ENCODE measurements at regions not wholly inside any gene's neighbourhood (a gene's known extent, or its start where the extent isn't known, plus 50 kb on each side); places are given as distances from the start of the nearest gene placed in this dataset.

- TF ChIP-seq, protein P1, sequence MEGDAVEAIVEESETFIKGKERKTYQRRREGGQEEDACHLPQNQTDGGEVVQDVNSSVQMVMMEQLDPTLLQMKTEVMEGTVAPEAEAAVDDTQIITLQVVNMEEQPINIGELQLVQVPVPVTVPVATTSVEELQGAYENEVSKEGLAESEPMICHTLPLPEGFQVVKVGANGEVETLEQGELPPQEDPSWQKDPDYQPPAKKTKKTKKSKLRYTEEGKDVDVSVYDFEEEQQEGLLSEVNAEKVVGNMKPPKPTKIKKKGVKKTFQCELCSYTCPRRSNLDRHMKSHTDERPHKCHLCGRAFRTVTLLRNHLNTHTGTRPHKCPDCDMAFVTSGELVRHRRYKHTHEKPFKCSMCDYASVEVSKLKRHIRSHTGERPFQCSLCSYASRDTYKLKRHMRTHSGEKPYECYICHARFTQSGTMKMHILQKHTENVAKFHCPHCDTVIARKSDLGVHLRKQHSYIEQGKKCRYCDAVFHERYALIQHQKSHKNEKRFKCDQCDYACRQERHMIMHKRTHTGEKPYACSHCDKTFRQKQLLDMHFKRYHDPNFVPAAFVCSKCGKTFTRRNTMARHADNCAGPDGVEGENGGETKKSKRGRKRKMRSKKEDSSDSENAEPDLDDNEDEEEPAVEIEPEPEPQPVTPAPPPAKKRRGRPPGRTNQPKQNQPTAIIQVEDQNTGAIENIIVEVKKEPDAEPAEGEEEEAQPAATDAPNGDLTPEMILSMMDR (IDR thresholded peaks at IDR 0.05; ENCODE audit: extremely low read depth, missing control alignments): no peak
- DNase-seq (ENCODE audit: low spot score): no peak
Observed at GRCh38 chr4:19455196-19455595, 796.5 kb upstream of the SLIT2 start.

GRCh38 chr4:19438233-19438632, 813.5 kb upstream of the SLIT2 start:
- DNase-seq (ENCODE audit: low spot score): no peak
- TF ChIP-seq, protein P1 (IDR thresholded peaks at IDR 0.05; ENCODE audit: extremely low read depth, missing control alignments): no peak

DNA sequence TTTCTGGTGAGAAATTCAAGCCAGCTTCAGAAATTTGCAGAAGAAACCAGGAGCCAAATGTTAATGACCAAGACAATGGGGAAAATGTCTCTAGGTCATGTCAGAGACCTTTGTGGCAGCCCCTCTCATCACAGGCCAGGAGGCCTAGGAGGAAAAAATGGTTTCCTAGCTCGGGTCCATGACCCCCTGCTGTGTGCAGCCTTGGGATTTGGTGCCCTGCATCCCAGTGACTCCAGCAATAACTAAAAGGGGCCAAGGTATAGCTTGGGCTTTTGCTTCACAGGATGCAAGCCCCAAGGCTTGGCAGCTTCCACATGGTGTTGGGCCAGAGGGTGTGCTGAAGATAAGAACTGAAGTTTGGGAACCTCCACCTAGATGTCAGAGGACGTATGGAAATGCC, 814.7 kb upstream of the SLIT2 start:
- TF ChIP-seq, protein P1 (IDR thresholded peaks at IDR 0.05; ENCODE audit: extremely low read depth, missing control alignments): no peak

DNA sequence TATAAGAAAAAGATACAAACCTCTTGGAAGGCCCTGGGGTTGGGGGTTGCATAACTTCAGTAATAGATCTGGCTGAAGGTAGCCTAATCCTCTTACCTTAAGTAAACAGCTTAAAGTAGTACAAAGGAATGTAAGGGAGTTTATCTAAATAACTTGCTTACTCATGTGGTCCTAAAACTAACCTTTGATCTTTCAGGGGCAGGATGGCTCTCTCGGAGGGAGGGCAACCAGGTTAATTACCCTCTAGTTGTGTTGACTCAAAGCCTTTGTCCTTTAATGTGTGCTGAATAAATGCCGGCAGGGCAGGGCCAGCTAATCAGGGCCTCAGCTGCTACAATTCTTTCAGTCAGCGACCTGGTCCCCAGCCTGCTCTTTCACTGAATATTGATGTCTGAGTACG, 822.0 kb upstream of the SLIT2 start:
- TF ChIP-seq, protein P1 (IDR thresholded peaks at IDR 0.05; ENCODE audit: extremely low read depth, missing control alignments): no peak

More for the DNA sequence above, 814.7 kb upstream of the SLIT2 start:
- no peak for DNase-seq (ENCODE audit: low spot score)

GRCh38 chr4:19425146-19425545, 826.6 kb upstream of the SLIT2 start:
- TF ChIP-seq, protein P1 (IDR thresholded peaks at IDR 0.05; ENCODE audit: extremely low read depth, missing control alignments): no peak
- no peak for DNase-seq (ENCODE audit: low spot score)

More for the DNA sequence above, 822.0 kb upstream of the SLIT2 start:
- DNase-seq (ENCODE audit: low spot score): no peak

DNA sequence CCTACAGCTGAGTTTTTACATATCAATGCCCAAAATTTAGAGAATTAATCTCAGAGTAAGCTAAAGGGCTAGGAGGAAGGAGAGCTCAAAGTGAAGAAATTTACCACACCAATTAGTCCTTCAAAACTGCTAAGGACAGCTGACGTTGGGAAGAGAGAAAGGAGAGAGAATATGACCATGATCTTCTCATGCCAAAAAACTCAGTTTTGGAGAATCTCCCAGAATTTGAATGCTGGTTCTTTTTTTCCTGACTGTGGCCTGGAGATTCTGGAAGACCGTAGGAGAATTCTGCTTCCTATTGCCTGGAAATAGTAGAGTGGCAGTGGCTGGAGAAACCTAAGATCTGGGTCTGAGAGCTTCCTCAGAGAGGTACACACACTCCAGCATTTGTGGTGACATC, 834.4 kb upstream of the SLIT2 start:
- no peak for DNase-seq (ENCODE audit: low spot score)
- TF ChIP-seq, protein P1 (IDR thresholded peaks at IDR 0.05; ENCODE audit: extremely low read depth, missing control alignments): no peak

DNA sequence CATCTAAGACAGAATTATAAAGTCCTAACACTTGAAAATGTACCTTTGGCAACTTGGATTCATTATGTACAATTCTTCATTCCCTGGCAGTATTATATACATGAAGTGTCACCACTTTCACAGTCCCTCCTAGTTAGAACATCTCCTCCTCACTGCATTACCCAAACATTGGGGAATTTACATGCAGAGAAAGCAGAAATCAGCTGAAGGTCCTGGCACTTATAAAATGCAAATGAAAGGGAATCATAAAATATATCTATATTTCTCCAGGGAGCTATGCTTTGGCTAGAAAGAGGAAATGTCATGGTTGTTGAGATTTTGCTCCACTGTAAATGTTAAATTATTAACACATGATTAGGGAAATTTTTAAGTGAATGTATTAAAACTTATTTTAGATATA, 835.6 kb upstream of the SLIT2 start:
- TF ChIP-seq, protein P1 (IDR thresholded peaks at IDR 0.05; ENCODE audit: extremely low read depth, missing control alignments): no peak
- DNase-seq (ENCODE audit: low spot score): no peak
